Astrocyte of the hippocampus (primary cell): ENCODE measurements at regions not wholly inside any gene's neighbourhood (a gene's known extent, or its start where the extent isn't known, plus 50 kb on each side); places are given as distances from the start of the nearest gene placed in this dataset.
"Not testable (repeated sequence)": the region's sequence is repeated elsewhere in the genome, so short reads cannot be mapped to it uniquely, and the experiment has no call there.

ENCODE experiments used
- DNase-seq: peaks from one replicate; pipeline ENCODE4 v3.0.0; 2011; ENCODE audit warnings: low read depth, low spot score

DNA sequence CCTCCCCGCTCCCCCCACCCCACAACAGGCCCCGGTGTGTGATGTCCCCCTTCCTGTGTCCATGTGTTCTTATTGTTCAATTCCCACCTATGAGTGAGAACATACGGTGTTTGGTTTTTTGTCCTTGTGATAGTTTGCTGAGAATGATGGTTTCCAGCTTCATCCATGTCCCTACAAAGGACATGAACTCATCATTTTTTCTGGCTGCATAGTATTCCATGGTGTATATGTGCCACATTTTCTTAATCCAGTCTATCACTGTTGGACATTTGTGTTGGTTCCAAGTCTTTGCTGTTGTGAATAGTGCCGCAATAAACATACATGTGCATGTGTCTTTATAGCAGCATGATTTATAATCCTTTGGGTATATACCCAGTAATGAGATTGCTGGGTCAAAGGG, 104.3 kb downstream of the MTPN start:
- not testable (repeated sequence) for DNase-seq

DNA sequence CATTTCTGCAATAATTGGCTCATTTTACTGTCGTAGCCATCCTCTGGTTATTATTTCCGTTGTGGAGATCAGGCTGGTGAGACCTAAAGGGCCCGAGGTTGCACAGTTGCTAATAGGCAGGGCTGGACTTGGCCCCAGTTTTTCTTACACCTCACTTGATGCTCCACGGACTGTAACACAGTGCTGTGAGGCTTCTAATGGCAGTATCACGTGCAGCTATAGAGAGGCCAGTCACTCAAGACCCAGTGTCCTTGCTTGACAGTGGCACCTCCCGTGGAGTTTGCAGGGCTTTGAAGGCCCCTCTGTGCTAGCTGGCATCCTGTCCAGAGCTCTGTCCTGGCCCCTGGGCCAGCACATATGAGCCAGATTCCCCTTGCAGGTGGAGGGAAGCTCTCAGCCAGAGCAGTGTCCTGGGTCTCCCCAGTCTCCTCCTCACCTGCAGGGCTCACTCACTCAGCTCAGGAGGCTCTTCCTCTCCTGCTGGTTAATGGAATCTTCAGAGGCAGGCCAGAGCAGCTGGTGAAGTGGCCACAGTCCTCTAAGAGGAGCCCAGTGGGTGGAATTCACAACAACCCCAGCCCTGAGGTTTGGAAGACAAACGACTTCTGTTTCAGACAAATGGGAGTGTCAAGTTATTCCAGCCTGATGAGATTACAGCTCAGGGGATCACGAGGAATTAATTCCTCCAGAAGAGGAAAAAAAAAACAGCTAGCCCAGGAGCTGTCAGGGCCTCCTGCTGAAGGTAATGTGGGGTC, 114.2 kb upstream of the FAM180A start:
- peak; percentile 62 for DNase-seq

DNA sequence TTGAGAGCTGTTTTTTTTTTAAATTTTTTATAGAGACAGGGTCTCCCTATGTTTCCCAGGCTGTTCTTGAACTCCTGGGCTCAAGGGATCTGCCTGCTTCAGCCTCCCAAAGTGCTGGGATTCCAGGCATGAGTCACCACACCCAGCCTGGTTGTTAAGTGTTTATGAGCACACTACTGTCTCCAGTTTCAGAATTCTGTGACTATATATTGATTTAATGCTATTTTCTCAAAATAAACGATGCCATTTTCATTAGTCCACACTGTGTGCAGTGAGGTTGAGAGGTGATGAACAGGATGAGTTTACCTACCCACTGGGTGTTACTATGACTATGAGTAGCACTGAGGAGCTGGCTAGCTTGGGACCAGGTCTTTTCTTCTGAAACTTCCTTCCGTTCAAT, 110.9 kb upstream of the FAM180A start:
- DNase-seq: peak; percentile 10

DNA sequence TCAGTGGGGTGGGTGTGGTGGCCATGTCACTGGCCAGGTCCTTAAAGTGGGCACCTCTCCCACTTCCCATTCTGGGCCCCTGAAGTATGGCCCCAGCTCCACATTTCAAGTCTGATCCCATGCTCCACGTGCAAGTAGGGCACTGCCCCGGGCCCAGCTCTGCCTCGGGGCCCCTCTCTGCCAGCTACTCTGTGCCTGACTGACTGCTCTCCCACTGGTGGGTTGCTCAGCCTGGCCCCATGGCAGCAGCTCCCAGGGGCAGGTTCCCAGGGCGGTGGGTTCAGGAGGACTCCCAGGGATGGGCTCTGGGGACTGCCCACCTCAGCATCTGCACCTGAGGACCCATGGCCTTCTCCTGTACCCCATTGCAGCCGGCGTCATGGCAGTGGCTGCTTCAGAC, 110.2 kb upstream of the FAM180A start:
- DNase-seq: no peak

DNA sequence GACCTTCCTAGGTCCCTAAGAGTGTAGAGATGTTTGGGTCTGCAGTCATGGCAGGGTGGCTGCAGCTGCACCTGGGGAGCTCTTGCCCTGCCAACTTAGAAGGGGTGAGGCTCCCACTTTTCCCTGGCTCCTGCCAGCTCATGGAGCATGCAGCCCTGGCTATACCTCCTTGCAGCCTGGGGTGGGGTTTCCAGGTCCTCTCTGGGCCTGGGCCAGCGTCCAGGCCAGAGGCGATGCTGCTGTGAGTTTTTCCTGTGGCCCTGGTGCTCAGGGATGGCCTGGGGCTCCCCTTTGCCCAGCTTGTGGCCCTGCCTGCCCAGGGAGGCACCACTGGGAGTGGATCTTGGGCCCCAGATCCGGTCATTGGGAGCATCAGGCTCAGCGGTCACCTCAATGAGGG, 109.8 kb upstream of the FAM180A start:
- no peak for DNase-seq

DNA sequence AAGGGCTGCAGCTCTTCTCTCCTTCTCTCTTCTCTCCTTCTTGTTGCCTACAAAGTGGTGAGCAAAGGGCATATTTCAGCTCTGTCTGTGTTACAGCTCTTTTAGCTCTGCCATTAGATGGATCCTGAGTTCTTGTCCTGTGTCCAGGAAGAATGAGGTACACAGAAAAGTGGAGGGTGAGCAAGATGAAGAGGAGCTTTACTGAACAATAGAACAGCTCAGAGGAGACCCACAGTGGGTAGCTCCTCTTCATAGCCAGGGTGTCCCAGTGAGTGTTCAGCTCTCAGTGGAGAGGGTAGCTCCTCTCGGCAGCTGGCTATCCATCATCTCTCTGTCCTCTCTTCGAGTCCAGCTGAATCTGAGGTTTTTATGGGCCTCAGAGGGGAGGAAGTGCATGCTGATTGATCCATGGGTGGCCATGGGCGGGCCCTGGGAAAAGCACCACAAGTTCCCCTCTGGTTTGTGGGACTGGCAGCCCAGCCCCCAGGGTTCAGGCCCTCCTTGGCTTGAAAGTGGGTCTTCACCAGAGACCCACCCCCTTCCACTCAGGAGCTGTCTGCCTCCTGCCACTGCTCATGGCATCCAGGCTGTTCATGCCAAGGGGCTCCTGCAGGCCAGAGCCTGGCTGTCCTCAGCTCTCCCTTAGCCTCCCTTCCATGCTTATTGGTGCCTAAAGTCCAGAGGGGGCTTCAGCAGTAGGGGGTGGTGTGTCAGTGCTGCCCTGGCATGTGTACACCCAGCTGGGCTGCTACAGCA, 109.1 kb upstream of the FAM180A start:
- DNase-seq: no peak

DNA sequence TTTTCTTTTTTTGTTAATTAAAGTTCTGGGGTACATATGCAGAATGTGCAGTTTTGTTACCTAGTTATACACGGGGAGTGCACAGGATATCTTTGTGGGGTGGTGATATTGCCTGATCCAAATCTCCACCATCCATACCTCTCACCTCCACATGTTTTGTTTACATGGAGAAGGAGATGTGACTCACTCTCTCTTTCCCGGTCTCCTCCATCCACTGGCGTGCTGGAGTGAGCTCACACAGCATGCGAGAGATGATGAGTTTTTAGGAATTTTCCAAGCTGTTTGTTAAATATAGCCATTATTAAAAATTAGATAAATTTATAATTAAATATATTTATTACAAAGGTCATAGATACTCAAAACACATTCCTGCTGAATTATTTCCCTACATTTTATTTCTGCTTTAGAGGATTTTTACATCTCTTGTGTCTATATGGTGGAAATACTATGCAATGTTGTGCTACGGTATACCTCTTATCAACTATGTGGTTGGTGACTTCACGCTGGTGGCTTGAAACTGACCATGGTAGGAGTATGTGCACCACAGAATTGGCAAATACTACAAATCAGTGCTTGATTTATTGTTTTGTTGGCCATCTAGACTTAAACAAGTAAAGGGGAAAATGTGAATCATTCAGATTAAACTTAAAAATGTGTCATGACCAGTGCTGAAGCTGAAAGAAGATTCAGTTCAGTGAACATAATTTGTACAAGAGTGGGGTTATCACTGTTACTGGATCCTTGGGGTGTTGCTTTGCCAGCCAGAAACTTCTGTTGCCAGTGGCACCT, 107.9 kb upstream of the FAM180A start:
- peak; percentile 83 for DNase-seq

DNA sequence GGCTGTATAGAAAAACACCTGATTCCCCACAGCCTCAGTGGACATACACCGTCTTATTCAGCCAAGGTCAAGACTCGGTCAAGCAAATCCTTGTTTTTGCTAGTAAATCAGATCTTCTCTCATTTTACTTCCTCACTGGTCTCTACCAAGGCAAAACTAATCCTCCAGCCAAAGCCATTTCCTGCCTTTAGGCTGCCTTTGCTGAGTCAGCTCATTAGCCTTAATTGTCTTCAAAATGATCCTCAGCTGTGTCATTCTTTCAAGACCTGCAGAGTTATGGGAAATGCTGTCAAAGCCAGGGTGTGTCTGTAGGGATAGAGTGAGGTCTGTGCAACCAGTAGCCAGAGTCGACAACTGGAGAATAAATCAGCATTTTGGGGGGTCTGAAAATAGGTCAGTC, 107.2 kb upstream of the FAM180A start:
- DNase-seq: peak; percentile 58

DNA sequence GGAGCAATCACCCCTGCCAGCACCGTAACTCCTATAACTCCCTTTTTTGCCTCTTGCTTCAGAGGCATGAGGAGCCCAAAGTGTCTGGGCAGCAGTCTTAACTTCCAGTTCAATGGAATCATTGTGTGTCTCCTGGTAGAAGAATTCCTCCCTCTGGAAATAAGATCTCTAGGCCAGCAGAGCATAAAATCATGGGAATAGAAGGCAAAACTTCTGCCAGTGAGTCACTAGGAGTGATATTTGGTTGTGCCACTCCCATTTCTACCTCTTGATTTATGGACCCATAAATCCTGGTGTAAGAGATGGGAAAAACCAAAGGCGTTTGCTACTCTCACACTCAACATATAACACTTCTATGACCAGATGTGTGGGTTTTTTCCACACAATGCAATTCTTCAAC, 104.9 kb upstream of the FAM180A start:
- DNase-seq: peak; percentile 30

DNA sequence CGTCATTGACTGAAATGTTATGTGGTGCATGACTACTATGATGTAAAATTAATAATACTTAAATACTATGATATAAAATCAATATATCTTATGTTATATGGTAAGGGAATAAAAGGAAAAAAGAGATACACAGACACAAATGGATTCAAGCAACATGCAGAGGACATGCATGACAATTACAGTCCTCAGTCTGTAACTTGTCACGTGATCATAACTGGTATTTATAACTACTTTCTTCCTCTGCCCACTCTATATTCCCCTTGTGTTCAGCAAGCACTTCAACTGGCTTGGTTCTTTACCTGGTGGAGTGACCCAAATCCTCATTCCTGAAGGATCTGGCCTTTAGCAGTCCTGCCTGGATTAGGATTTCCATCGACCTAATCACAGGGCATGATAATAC, 104.4 kb upstream of the FAM180A start:
- no peak for DNase-seq

DNA sequence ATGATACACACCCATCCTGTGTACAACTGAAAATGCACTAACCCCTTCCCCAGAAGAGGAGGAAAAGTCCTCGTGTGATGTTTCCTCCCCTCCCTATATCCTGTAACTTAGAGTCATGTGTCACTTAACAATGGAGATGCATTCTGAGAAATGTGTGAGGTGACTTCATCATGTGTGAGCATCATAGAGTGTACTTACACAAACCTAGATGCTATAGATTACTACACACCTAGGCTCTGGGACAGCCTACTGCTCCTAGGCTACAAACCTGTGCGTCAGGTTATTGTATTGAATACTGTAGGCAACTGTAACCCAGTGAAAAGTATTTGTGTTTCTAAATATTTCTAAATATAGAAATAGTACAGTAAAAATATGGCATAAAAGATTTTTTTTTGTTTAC, 98.6 kb upstream of the FAM180A start:
- no peak for DNase-seq

DNA sequence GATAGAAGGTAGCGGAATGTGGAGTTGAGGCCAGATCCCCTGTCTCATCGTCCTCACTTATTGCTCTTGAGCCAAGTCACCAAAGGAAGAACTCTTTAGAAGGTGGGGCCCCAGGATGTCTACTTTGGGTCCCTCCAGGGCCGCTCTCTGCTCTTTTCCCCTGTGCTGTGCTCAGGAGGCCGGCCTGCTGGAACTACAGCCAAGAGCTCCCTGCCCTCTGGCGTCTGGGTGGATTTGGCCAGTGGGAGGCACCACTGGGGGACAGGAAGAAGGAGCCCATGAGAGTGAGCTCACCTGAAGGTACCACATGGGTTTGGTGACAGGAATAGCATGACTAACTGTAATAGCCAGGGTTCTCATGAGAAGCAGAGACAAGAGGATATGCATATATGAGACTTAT, 97.7 kb upstream of the FAM180A start:
- no peak for DNase-seq

DNA sequence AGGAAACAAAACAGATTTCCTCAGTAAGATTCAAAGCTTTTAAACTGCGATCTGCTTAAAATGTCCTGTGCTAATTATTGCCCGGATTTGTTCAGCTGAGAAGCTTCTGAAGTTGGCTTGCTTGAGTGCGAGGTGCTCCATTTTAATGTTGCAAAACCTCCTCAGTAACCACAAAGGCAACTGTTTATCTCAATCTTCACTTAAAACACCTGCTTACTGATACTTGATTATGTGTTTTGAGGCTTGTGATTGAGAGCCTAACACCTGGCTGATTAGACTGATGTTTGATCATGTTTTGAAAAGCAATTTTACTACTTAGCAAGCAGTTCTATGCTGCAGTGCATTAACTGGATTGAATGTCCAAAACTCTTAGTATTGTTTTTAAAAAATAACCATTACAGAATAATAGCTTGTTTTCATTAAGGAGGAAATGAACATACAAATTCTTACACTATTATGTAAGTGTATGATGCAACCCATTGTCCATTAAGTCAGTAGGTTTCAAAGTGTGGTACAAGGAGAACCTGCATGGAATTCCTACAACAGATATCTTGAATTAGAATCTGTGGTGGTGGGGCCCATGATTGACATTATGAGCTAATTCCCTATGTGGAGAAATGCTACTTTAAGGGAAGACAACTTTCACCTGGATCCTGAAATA, 96.9 kb upstream of the FAM180A start:
- no peak for DNase-seq

DNA sequence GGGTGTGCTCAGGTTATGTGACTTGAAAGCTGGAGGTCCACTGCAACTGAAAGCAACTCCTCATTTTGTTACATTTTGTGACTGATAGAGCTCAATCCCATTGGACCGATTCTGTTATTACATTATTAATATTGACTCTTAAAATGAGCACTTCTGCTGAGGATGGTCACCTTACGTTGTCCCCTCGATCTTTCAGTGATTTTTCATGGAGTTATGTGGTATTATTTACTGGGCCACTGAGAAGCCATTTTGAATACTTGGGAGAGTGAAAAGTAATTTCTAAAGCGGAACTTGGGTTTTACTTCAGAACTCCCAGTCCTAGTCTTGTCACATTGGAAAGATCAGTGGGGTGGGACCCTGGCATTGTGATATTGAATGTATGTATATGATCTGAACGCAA, 96.3 kb upstream of the FAM180A start:
- no peak for DNase-seq

DNA sequence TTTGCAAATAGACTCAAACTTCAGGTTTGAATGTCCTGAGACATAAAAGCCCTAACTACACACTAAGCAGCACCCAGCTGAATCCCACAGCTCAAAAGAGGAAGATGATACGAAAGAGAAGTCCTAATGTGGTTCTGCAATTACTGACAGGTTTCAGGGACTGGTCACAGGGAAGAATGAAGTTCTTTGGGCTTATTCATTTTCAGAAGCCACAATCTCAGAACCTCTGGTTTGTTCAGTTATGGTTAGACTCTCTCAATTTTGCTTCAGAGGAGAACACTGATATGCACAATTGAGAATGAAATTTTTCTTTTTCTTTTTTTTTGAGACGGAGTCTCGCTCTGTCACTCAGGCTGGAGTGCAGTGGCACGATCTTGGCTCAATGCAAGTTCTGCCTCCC, 94.6 kb upstream of the FAM180A start:
- DNase-seq: no peak

DNA sequence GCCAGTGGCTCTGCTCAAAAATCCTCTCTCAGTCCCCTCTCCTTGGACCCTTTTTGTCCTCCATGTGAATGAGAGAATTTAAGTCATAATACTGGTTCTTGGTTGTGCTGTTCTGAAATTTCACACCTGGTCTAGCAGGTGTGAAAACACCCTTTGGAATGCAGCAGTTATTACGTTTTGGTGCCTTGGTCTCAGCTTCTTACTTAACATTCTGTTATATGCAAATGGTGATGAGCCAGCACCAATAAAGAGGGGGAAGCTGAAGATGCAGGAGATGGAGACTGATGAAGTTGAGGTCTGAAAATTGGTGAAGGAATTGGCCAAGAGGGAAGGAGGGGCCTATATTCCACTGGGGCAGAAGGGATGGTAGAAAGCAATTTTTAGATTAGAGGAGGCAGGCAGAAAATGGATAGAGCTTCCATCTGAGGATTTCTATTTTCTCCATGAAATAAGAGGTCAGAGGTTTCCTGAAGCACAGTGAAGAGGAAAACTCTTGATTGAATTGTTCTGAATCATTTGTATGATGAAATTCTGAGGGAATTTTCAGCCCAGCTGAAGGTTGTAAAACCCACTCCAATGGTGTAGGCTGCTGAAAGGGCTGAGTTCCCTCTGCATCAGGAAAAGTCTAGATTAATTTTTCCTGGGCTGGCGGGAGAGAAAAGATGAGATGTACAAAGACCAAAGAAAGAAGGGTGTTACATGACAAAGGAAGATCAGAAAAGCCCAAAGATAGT, 94.0 kb upstream of the FAM180A start:
- DNase-seq: no peak

DNA sequence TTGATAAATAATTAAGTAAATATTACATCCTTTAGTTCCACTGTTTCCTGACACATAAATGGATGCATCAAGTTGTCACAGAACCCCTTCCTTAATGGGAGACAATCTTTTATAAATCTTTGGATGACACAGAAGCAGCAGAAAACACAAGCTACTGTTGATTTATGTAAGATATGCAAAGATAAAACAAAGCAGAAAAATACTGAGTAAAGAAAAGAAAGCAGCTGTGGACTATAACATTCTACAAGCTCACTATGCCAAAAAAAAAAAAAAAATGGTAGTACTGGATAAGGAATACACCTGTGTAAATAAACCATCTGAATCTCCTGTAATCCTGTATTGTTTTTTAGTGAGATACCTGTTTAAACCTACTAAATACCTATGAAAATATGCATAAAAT, 92.0 kb upstream of the FAM180A start:
- no peak for DNase-seq

DNA sequence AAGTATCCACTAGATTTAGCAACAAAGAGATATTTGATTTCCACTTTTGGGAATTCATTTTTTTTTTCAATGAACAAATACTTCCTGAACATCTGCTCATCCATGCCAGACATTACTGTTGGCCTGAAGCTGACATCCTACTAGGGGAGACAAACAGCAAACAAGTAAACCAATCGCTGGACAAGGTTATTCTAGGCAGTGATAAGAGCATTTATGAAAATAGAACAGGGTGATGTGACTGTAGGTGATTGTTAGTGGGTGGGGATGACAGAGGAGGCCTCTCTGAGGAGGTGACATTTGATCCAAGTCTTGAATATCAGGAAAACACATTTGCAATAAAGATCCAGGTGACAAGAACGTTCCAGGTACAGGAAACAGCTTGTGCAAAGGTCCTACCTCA, 89.1 kb upstream of the FAM180A start:
- no peak for DNase-seq

DNA sequence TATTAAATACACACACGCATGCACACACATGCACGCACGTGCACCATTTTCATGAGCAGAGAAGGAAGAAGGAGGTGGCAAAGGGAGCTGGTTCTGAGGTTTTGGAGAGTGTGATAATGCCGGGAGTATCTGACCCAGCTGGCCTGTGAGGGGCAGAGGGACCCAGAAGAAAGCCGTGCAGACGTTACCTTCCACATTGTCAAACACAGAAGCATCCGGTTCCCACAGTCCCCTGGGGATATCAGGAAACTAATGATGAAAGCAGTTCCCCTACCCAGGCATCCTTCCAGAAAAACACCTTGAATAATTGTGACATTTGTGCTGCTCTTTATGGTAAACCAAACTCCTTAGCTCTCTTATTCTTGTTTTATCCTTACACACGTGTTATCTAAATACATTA, 85.7 kb upstream of the FAM180A start:
- DNase-seq: no peak

DNA sequence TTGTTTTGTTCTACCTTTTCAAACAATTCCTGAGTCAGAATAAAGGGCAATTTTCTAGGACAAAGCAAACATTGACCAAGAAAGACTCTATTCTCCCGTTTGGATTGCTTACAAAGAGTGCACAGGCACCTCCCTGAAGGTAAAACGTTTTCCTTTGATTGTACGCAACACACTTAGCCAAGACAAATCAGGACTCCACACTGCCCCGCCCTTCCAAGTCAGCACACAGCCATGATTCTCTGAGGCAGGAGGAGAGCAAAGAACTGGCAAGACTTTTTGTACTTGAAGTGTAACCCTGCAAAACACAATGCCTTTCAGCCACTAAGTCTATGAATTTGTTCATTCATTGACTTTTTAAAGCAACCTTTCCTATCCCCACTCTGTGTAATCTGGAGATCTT, 85.0 kb upstream of the FAM180A start:
- DNase-seq: no peak

DNA sequence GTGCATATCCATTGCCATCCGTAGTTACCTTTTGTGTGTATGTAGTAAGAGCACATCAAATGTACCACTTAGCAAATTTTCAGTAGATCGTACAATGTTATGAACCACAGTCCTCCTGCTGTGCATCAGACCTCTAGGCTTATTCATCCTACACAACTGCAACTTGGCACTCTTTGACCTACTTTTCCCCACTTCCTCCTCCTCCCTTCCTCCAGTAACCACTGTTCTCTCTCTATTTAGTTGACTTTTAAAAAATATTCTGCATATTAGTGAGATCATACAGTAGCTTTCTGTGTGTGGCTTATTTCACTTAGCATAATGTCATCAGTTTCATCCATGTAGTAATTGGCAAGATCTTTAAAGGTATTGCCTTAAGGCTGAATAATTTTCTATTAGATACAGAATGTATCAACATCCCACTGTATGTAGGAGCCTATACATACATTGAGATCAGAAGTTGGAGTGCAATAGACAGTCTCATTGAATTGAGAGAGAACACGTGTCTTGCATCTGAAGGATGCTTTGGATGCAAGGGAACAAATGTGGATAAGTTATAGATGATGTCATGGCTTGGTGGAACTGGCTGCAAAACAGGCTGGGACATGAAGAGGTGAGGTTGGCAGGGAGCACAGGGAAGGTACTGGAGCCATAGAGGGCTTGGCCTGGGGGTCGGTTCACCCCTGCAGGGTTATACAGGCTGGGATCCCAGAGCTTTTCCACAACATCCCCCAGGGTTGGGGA, 83.0 kb upstream of the FAM180A start:
- no peak for DNase-seq
